Liver (tissue), 3 donors: ENCODE measurements at regions not wholly inside any gene's neighbourhood (a gene's known extent, or its start where the extent isn't known, plus 50 kb on each side); places are given as distances from the start of the nearest gene placed in this dataset.

ENCODE experiments used
- ATF3 ChIP-seq: IDR thresholded peaks from 2 replicates; pipeline ENCODE4 v1.6.1; 2016; ENCODE audit warnings: antibody characterized with exemption
- CTCF ChIP-seq: fragments of 150-350 bp; IDR thresholded peaks from 2 replicates; pipeline ENCODE4 v1.5.1; 2017; ENCODE audit warnings: improper control_type of control experiment, low read depth, low read length; ENCODE audit not compliant: missing input control
- HNF4A ChIP-seq, 2 donors: conservative IDR thresholded peaks; 2 replicates each; pipeline ENCODE4 v1.6.1; 2016; ENCODE audit warnings: antibody characterized with exemption in 2 of 2, mild to moderate bottlenecking in 2 of 2
- MAX ChIP-seq: IDR thresholded peaks from 2 replicates; pipeline ENCODE4 v1.6.1; 2016; ENCODE audit warnings: antibody characterized with exemption
- RAD21 ChIP-seq, 2 donors: IDR thresholded peaks; 2 replicates each; pipeline ENCODE4 v1.6.1; 2016; ENCODE audit warnings: antibody characterized with exemption in 2 of 2, mild to moderate bottlenecking in 2 of 2
- REST ChIP-seq: IDR thresholded peaks from 2 replicates; pipeline ENCODE4 v1.6.1; 2016; ENCODE audit warnings: antibody characterized with exemption, mild to moderate bottlenecking
- YY1 ChIP-seq: IDR thresholded peaks from 2 replicates; pipeline ENCODE4 v1.6.1; 2016; ENCODE audit warnings: antibody characterized with exemption, mild to moderate bottlenecking
- ZBTB33 ChIP-seq: IDR thresholded peaks from 2 replicates; pipeline ENCODE4 v1.6.1; 2016; ENCODE audit warnings: antibody characterized with exemption
- donor health status: healthy.
- donor health status: healthy.

- TF ChIP-seq ATF3 (no peak), ZBTB33 (no peak), HNF4A (conservative IDR thresholded peaks at IDR 0.05) (no peak), CTCF (no peak), MAX (no peak), YY1 (no peak), RAD21 (IDR thresholded peaks at IDR 0.05) (no peak), REST (no peak)
These were observed 154.9 kb upstream of the CCND2 start for GRCh38 chr12:4118601-4119156.
